Stimulated activated naive CD8-positive, alpha-beta T cell treated with anti-CD3 and anti-CD28 coated beads, Interleukin-15, Interleukin-2, amounts not matched to agents 100 ng/mL and 50 ng/mL, for 24 hours (primary cell): ENCODE measurements at regions not wholly inside any gene's neighbourhood (a gene's known extent, or its start where the extent isn't known, plus 50 kb on each side); places are given as distances from the start of the nearest gene placed in this dataset.

ENCODE experiments used
- H3K27ac Mint-ChIP-seq: one replicate; pipeline ENCODE4 v1.8.0; 2021; ENCODE audit warnings: mild to moderate bottlenecking, mixed read lengths
- H3K27me3 Mint-ChIP-seq: one replicate; pipeline ENCODE4 v1.8.0; 2021; ENCODE audit warnings: mixed read lengths
- H3K36me3 Mint-ChIP-seq: one replicate; pipeline ENCODE4 v1.8.0; 2021; ENCODE audit warnings: low read depth, mixed read lengths
- H3K4me1 Mint-ChIP-seq: one replicate; pipeline ENCODE4 v1.8.0; 2021; ENCODE audit warnings: low read depth, mixed read lengths
- H3K4me3 Mint-ChIP-seq: one replicate; pipeline ENCODE4 v1.8.0; 2021; ENCODE audit warnings: mild to moderate bottlenecking, mixed read lengths
- H3K9me3 Mint-ChIP-seq: one replicate; pipeline ENCODE4 v1.8.0; 2021; ENCODE audit warnings: mixed read lengths

DNA sequence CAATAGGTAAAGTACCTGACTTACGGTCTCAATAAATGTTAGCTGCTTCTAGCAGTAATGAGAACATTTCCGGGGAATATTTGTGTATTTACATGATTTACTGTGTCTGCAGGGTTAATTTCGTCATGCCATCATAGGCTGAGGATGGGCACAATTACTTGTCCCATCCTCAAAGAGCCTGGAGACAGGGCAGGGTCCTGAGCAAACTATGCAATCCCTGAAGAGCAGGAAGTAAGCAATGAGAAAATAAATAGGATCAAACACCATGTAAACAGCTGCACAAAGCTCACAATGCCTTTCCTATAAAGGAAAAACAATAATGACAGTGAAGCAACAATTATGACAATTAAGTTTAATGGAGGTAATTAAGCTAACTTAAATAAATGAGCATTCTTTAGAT lies 114.6 kb upstream of the FOXQ1 start:
- Mint-ChIP-seq H3K4me3 (no peak overlapping the region), H3K27me3 (peaks cover 8% of the 10 kb centered on the region), H3K4me1 (peaks cover 14% of the 10 kb centered on the region), H3K27ac (no peak overlapping the region), H3K9me3 (peaks cover 9% of the 10 kb centered on the region), H3K36me3 (no peaks in the 10 kb centered on the region)

DNA sequence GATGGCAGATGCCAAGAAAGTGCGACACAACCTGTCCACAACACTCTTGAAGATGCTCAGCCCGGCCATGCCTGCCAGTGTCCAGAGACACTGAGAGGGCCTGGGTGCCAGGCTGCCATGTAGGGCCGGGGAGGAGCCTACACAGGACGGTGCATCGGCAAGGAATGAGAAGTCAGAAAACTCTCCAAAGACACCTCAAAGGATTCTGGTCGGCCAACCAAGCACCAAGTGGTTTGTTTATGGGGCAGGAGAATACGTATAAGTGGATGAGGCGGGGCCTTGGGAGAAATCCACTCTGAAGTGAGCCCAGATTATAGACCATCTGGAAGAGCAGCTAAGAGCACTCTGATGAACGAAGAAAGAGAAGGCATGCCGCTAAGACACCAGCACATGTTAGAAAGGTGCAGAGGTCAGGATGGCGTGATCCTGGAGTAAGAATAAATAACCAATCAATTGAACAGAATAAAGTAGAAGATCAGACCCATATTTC lies 120.7 kb upstream of the FOXQ1 start:
- peaks cover 7% of the 10 kb centered on the region for H3K9me3 Mint-ChIP-seq
- H3K27me3 Mint-ChIP-seq = peaks cover 15% of the 10 kb centered on the region
- no peaks in the 10 kb centered on the region for H3K4me1 Mint-ChIP-seq
- no peak overlapping the region for H3K27ac Mint-ChIP-seq
- H3K36me3 Mint-ChIP-seq = no peaks in the 10 kb centered on the region
- no peak overlapping the region for H3K4me3 Mint-ChIP-seq

DNA sequence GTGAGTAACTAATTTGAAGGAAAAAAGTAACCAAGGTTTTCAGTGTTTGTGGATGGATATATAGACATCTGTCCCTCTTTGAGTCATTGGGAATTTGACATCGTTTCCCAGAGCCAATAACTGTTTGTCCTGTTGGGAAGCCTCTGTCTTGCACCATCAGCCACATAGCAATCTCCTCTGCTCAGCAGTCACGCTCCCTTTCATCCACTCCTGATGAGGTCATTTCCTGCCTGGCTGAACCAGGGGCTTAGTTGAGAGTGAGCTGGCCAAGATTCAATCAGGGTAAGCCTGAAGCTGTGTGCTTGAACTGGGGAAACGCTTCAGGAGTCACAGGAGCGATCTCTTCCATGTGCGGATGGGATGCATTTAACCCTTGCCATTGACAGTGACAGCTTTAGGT lies 121.5 kb upstream of the FOXQ1 start:
- no peaks in the 10 kb centered on the region for H3K4me1 Mint-ChIP-seq
- H3K4me3 Mint-ChIP-seq = no peak overlapping the region
- no peaks in the 10 kb centered on the region for H3K9me3 Mint-ChIP-seq
- no peaks in the 10 kb centered on the region for H3K36me3 Mint-ChIP-seq
- H3K27ac Mint-ChIP-seq = no peak overlapping the region
- H3K27me3 Mint-ChIP-seq = peaks cover 10% of the 10 kb centered on the region

- Mint-ChIP-seq H3K9me3 (no peaks in the 10 kb centered on the region), H3K4me3 (no peak overlapping the region), H3K27me3 (peaks cover 10% of the 10 kb centered on the region), H3K36me3 (no peaks in the 10 kb centered on the region), H3K4me1 (no peaks in the 10 kb centered on the region), H3K27ac (no peak overlapping the region)
Measured at GRCh38 chr6:1188199-1188598, 123.7 kb upstream of the FOXQ1 start.

GRCh38 chr6:1187293-1188131 lies 124.4 kb upstream of the FOXQ1 start:
- peaks cover 10% of the 10 kb centered on the region for H3K27me3 Mint-ChIP-seq
- no peaks in the 10 kb centered on the region for H3K9me3 Mint-ChIP-seq
- no peak overlapping the region for H3K4me3 Mint-ChIP-seq
- H3K4me1 Mint-ChIP-seq = no peaks in the 10 kb centered on the region
- H3K27ac Mint-ChIP-seq = no peak overlapping the region
- H3K36me3 Mint-ChIP-seq = no peaks in the 10 kb centered on the region

DNA sequence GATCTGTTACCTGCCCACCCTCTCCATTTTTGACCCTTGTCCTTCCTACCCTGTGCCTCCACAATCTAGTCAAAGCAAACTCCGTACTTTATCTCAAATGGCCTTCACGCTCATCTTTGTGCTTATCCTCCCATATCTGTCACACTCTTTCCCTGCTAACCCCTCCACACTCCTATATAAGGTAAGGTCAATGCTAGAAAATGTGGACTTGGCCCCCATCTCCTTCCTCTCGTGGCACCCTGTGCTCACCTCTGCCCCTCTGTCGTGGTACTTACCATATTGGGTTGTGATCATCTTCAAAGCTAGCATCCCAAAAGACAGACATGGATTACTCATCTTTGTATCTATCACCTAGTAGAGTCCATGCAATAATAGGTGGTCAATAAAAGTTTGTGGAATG lies 127.6 kb upstream of the FOXQ1 start:
- peaks cover 7% of the 10 kb centered on the region for H3K27me3 Mint-ChIP-seq
- no peak overlapping the region for H3K27ac Mint-ChIP-seq
- H3K9me3 Mint-ChIP-seq = no peaks in the 10 kb centered on the region
- no peaks in the 10 kb centered on the region for H3K4me1 Mint-ChIP-seq
- no peak overlapping the region for H3K4me3 Mint-ChIP-seq
- no peaks in the 10 kb centered on the region for H3K36me3 Mint-ChIP-seq

- no peaks in the 10 kb centered on the region for H3K36me3 Mint-ChIP-seq
- H3K27ac Mint-ChIP-seq = no peak overlapping the region
- no peaks in the 10 kb centered on the region for H3K4me1 Mint-ChIP-seq
- no peak overlapping the region for H3K4me3 Mint-ChIP-seq
- peaks cover 7% of the 10 kb centered on the region for H3K27me3 Mint-ChIP-seq
- no peaks in the 10 kb centered on the region for H3K9me3 Mint-ChIP-seq
Measured at GRCh38 chr6:1182722-1183521, 129.0 kb upstream of the FOXQ1 start.

- Mint-ChIP-seq H3K4me1 (no peaks in the 10 kb centered on the region), H3K9me3 (no peaks in the 10 kb centered on the region), H3K36me3 (no peaks in the 10 kb centered on the region), H3K4me3 (no peak overlapping the region), H3K27ac (no peak overlapping the region), H3K27me3 (peaks cover 11% of the 10 kb centered on the region)
Measured at GRCh38 chr6:1181939-1182605, 129.8 kb upstream of the FOXQ1 start.

GRCh38 chr6:1179571-1180459 lies 132.1 kb upstream of the FOXQ1 start:
- H3K27me3 Mint-ChIP-seq = peaks cover 8% of the 10 kb centered on the region

GRCh38 chr6:1178590-1178989 lies 133.3 kb upstream of the FOXQ1 start:
- H3K9me3 Mint-ChIP-seq = no peaks in the 10 kb centered on the region
- H3K4me3 Mint-ChIP-seq = no peak overlapping the region
- no peaks in the 10 kb centered on the region for H3K4me1 Mint-ChIP-seq
- no peaks in the 10 kb centered on the region for H3K36me3 Mint-ChIP-seq
- H3K27ac Mint-ChIP-seq = no peak overlapping the region
- peaks cover 8% of the 10 kb centered on the region for H3K27me3 Mint-ChIP-seq

More at GRCh38 chr6:1179571-1180459, 132.1 kb upstream of the FOXQ1 start:
- H3K9me3 Mint-ChIP-seq = no peaks in the 10 kb centered on the region
- no peaks in the 10 kb centered on the region for H3K36me3 Mint-ChIP-seq
- no peaks in the 10 kb centered on the region for H3K4me1 Mint-ChIP-seq
- H3K27ac Mint-ChIP-seq = no peak overlapping the region
- no peak overlapping the region for H3K4me3 Mint-ChIP-seq

GRCh38 chr6:1176567-1176966 lies 135.3 kb upstream of the FOXQ1 start:
- no peak overlapping the region for H3K27ac Mint-ChIP-seq
- H3K36me3 Mint-ChIP-seq = no peaks in the 10 kb centered on the region
- peaks cover 8% of the 10 kb centered on the region for H3K27me3 Mint-ChIP-seq
- H3K9me3 Mint-ChIP-seq = no peaks in the 10 kb centered on the region
- H3K4me1 Mint-ChIP-seq = no peaks in the 10 kb centered on the region
- H3K4me3 Mint-ChIP-seq = no peak overlapping the region

DNA sequence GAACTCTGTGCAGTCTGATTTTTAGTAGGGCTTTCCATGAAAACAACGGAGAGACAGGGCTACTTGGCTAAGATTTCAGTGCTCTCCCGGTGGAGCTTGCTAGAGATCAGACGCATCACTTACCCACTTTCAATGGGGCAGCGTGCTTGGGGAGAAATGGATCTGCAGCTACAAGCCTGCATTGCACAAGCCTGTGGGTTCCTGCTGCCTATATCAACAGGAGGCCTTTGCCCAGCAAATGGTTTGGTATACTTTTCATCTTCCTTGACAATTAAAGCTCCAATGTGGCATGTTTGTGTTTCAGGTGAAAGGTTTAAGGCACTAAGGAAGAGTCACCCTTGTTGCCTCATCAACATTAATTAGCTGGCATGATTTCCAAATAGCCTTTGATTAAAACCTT lies 136.0 kb upstream of the FOXQ1 start:
- H3K27me3 Mint-ChIP-seq = peaks cover 5% of the 10 kb centered on the region

DNA sequence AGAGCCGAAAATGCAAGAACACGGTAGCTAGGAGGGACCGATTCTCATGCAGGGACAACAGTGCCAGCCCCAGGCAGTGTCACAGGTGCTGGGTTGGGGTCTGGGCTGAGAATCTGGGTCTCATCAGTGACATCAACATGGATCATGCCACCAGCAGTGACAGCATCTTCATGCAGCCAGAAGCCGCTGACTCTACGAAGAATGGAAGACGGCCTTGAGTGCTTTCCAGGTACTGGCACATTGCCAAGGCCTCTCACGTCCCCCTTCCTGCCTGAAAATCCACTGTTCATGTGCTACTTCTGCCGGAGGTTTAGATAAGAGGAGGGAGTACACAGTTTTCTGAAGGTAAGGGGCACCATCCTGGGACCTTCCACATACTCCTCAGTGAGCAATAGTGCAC lies 141.1 kb upstream of the FOXQ1 start:
- Mint-ChIP-seq H3K36me3 (no peaks in the 10 kb centered on the region), H3K9me3 (no peaks in the 10 kb centered on the region), H3K4me1 (no peaks in the 10 kb centered on the region), H3K4me3 (no peak overlapping the region), H3K27me3 (peaks cover 5% of the 10 kb centered on the region), H3K27ac (no peak overlapping the region)

More for the DNA sequence above, 136.0 kb upstream of the FOXQ1 start:
- Mint-ChIP-seq H3K4me3 (no peak overlapping the region), H3K36me3 (no peaks in the 10 kb centered on the region), H3K9me3 (no peaks in the 10 kb centered on the region), H3K27ac (no peak overlapping the region), H3K4me1 (no peaks in the 10 kb centered on the region)

DNA sequence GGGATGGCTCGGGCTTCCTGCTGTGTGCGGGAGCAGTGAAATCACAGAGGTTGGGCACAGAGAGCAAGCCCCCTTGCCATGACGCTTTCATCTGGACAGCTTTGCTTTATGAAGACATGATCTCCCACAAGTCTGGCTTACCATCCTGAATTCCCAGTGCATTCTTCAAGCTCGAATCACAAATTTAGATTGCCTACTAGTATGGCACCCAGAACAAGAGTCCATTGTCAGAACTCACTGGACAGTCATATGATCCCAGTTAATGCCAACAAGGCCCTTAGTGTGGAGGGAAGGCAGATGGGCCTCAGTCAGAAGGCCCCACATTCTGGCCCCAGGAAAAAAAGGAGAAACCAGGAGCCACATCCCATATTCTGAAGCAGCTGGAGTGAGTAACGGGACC lies 147.3 kb upstream of the FOXQ1 start:
- no peaks in the 10 kb centered on the region for H3K4me1 Mint-ChIP-seq
- no peaks in the 10 kb centered on the region for H3K9me3 Mint-ChIP-seq
- peaks cover 13% of the 10 kb centered on the region for H3K27me3 Mint-ChIP-seq
- H3K4me3 Mint-ChIP-seq = no peak overlapping the region
- H3K36me3 Mint-ChIP-seq = no peaks in the 10 kb centered on the region
- H3K27ac Mint-ChIP-seq = no peak overlapping the region
